HG03342 (cell line): ENCODE measurements at regions not wholly inside any gene's neighbourhood (a gene's known extent, or its start where the extent isn't known, plus 50 kb on each side); places are given as distances from the start of the nearest gene placed in this dataset.
A peak's percentile ranks its signal among the peaks of the same experiment; 100 is the strongest.
"Not testable (repeated sequence)": the region's sequence is repeated elsewhere in the genome, so short reads cannot be mapped to it uniquely, and the experiment has no call there.

Experiments used
- ATAC-seq: cut with Tn5 transposase; IDR thresholded peaks from one replicate; pipeline ENCODE4 v1.9.1; 2021; ENCODE audit warnings: mild to moderate bottlenecking, moderate library complexity; ENCODE audit not compliant: unreplicated experiment

DNA sequence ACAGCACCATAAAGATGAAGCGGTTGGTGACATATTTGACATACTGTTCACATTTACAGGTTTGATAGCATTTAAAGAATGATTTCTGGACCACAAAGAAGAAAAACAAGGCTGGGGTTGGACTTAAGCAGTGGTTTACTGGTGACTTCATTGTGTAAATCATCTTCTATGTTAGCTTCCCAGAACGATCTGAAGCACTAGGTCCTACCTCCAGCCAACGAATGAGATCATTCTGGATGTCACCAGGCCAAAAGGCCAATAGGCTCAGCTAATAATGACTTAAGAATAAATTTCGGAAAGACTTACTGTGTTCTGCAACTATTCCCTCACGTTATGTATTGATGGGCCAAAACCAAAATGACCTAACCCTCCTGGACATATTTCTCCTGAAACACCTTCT, 675.3 kb upstream of the CCNG1 start:
- no peak for ATAC-seq

DNA sequence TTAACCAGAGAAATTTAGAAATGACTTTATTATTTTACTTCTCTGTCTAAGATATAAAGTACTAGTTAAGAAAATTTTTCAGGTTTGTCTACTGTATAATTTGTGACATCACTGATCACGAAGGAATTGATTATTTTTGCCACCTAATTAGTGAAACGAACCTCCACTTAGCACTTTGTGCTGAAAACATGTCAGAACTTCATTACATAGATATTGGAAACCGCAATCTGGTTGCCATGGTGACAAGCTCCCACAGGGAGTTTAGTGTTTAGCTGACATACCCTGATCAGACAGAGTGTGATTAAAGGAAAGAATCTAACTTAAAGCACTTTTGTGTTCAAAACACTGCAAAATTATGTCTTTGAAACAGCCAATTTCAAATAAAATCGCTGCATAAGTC, 668.4 kb upstream of the CCNG1 start:
- no peak for ATAC-seq

DNA sequence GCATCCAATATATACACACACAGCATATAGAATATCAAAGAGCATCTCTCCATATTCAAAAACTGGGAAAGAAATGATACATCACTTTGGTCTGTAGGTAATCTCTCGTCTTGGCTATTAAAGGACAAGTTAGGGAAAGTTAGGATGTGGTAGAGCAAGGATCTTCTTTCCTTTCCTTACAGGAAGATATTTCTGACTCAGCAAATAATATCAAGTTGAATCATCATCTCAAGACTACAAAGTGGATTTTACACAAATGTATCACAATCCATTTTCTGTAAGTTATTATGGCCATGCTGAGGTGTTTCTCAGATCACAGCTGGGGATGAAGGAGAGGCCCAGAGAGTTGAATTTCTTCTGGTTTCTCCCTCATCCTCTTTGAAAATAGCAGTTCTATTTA, 651.7 kb upstream of the CCNG1 start:
- no peak for ATAC-seq

GRCh38 chr5:162786234-162786633, 651.2 kb upstream of the CCNG1 start:
- ATAC-seq = no peak

DNA sequence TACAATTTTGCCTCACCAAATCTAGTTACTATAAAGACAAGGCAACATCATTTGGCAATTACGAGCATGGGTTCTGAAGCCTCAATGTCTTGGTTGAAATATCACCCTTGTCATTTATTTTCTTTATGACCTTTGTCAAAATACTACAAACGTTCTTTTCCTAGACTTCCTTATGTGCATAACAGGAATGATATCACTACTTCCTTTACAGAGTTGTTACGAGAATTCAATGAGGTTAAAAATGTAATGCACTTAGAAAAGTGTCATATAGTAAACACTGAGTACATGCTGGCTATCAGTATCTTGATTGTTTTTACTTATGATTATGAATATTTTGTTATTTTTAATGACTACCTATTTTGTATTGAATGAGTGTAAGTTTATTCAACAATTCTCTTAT, 640.9 kb upstream of the CCNG1 start:
- ATAC-seq = no peak

DNA sequence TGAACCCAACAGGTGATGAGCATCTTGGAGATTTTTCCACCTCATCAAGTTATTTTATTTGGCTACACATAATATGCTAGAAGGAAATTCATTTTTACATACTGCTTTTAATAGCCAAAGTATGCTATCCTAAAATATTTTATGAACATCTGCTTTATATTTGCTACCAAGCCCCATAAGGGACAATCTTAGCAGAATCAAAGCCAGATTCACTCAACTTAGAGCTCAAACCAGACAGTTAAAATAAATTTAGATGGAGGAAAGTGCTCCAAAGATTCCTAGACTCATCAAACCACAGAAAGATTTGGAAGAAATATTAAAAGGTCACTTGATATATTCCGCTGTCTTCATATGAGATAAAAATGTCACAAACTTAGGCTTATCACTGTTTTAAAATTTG, 637.1 kb upstream of the CCNG1 start:
- no peak for ATAC-seq

DNA sequence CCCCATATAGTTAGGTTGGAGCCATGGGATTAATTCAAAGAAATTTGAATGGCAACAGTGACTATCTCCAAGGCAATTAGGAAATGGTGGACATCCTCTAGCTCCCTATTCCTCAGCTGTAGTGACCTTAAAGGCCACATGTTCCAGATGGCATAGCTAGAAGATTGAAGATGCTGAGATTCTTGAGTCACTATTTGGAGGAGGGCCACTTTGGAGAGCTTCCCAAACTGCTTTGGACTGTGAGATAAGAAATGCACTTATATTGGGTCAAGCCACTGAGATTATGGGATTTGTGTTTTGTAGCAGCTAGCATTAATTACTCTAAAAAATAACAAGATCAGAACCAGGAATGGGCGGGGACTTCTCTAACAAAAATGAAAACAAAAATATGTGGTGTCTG, 636.2 kb upstream of the CCNG1 start:
- ATAC-seq = no peak

GRCh38 chr5:162806195-162806594, 631.2 kb upstream of the CCNG1 start:
- ATAC-seq = no peak

DNA sequence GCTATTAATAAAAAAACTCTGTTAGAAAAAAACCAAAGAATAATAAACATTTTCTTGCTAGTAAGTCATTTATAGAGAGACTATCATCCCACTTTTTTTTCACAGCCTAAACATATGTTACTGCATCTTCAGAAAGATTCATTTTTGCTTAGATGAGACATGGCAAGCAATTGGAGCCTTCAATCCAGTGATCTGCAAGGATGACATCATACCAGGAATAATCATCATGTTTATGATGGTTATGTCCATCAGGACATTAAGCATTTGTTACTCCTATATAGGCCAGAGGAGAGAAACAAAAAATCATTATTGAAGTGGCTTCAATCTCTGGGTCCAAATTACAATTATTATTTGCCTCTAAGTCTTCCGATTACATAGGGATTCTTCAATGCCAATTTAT, 626.3 kb upstream of the CCNG1 start:
- ATAC-seq = no peak

- ATAC-seq = no peak
These were observed 620.6 kb upstream of the CCNG1 start for GRCh38 chr5:162816816-162817215.

DNA sequence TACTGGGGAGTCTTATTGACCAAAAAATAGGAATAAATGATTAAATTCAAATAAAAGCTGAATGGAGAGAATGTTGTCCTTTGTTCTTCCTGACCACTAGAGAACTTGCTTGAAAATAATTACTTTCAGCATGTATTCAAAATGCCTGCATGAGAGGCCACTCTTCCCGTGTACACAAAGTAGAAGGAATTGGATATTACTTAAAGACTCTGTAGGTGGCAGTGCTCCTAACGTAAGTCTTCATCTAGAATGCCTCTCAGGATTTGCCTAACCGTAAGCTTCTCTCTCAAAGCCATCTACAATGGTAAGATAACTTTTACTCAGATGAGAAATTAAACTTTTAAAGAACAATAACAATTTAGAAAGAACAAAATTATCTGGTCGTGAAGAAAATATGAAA, 620.0 kb upstream of the CCNG1 start:
- ATAC-seq = no peak

GRCh38 chr5:162821664-162822063, 615.7 kb upstream of the CCNG1 start:
- not testable (repeated sequence) for ATAC-seq

GRCh38 chr5:162824360-162824759, 613.0 kb upstream of the CCNG1 start:
- ATAC-seq = peak; percentile 86

DNA sequence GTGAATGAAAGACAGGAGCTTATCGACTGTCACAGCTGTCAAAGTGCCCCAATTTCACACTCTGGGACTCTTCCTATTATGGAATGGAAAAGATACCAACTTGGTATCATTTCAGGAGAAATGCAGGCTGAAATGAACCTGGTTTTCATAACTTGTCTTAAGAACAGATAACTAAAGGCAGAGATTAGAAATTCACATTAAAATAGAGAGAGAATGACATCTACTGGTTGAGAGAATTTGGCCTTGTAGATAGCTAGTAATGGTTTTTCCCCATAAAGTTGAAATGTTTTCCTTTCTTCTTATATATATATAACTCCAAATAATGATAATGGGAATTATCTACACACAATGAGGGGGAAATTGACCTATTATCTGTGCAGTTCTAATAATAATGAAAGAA, 600.2 kb upstream of the CCNG1 start:
- no peak for ATAC-seq

- ATAC-seq = no peak
These were observed 594.7 kb upstream of the CCNG1 start for GRCh38 chr5:162842727-162843126.

DNA sequence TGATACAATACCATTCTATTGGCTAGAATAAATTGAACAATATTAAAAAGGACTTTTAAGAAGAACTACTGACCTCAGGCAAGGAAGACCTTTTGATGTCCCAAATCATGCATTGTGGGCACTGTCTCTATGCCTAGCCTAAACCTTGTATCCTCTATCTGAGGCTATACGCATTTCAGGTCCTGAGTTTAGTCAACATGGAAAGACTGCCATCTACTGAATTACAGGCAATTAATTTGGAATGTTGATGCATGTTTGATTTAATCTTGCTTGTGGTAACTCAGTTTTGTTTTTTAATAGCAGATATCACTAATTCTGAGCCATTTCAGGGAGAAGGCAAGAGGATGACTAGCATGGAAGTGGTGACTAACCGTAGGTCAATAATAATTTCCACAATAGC, 585.3 kb upstream of the CCNG1 start:
- ATAC-seq = no peak

DNA sequence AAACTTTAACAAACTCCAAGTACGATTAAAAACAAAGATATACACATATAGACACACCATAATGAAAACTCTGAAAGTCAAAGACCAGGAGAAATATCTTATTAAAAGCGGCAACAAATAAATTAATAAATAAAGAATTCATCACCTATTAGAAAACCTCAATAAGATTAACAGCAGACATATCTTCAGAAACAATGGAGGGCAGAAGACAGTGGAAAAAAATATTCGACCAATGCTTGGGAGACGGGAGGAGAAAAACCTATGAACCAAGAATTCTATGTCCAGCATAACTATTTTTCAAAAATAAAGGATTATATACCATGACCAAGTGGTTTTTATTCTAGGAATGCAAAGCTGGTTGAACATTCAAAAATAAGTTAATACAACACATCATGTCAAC, 578.6 kb upstream of the CCNG1 start:
- no peak for ATAC-seq

GRCh38 chr5:162870966-162871365, 566.4 kb upstream of the CCNG1 start:
- ATAC-seq = no peak

DNA sequence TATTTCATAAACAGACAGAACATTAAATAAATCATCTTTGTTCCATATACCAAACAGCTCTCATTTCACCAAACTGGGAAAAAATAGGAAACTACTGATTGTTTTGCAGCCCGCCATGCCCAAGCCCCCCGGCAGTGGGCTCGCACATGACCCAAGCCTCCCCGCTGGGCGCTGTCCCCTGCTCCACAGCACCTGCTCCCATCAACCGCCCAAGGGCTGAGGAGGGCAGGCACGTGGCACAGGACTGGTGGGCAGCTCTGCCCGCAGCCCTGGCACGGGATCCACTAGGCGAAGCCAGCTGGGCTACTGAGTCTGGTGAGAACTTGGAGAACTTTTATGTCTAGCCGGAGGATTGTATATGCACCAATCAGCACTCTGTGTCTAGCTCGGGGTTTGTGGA, 554.8 kb upstream of the CCNG1 start:
- ATAC-seq = no peak

- no peak for ATAC-seq
These were observed 550.7 kb upstream of the CCNG1 start for GRCh38 chr5:162886717-162887116.

DNA sequence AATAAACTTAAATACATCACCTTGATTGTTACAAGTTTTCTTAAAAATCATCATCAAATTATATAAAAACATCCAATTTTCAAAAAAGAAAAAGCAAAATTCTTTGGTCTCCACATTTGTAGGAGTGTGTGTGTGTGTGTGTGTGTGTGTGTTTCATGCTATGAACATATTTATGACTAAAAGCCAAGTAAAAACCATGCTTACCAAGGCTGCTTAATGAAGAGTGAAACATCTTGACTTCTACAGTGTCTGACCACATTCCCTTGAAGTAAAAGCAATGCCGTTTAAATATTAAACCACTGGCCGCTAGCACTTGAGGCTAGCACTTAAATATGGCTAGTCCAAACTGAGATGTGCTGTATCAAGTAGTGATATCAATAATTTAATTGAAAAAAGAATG, 549.1 kb upstream of the CCNG1 start:
- no peak for ATAC-seq

- ATAC-seq = no peak
These were observed 525.5 kb upstream of the CCNG1 start for GRCh38 chr5:162911873-162912272.

- no peak for ATAC-seq
These were observed 521.0 kb upstream of the CCNG1 start for GRCh38 chr5:162916368-162916767.

GRCh38 chr5:162929104-162929503, 508.3 kb upstream of the CCNG1 start:
- no peak for ATAC-seq
